K562 (cell line): ENCODE measurements at regions not wholly inside any gene's neighbourhood (a gene's known extent, or its start where the extent isn't known, plus 50 kb on each side); places are given as distances from the start of the nearest gene placed in this dataset.

ENCODE experiments used
- EP300 ChIP-seq: IDR thresholded peaks from 2 replicates; pipeline ENCODE4 v1.6.1; 2012; ENCODE audit warnings: low read length, improper control_type of control experiment
- EZH2 ChIP-seq: IDR thresholded peaks from 2 replicates; pipeline ENCODE4 v1.6.1; 2012; ENCODE audit warnings: low read depth, mild to moderate bottlenecking, inconsistent platforms, low read length, borderline replicate concordance
- HDGF ChIP-seq: fragments of 450-650 bp; IDR thresholded peaks from 2 replicates; pipeline ENCODE4 v1.6.1; 2016
- MTA2 ChIP-seq: fragments of 450-650 bp; IDR thresholded peaks from 2 replicates; pipeline ENCODE4 v1.6.1; 2016; ENCODE audit warnings: low read depth

- TF ChIP-seq EP300 (no peak), HDGF (no peak), MTA2 (no peak), EZH2 (no peak)
These were observed 338.2 kb upstream of the PABPC4L start for GRCh38 chr4:134539729-134540231.
